H1 (cell line): ENCODE measurements at regions not wholly inside any gene's neighbourhood (a gene's known extent, or its start where the extent isn't known, plus 50 kb on each side); places are given as distances from the start of the nearest gene placed in this dataset.

Experiments
- CTCF ChIP-seq, 3 experiments: IDR thresholded peaks; 1 replicate in 2 of 3; 2 replicates in 1 of 3; pipeline versions ENCODE4 v1.5.1 to v1.6.1; 2011; ENCODE audit warnings: low read length in 3 of 3, mild to moderate bottlenecking in 3 of 3, inconsistent platforms in 2 of 3, low read depth in 1 of 3, moderate library complexity in 1 of 3; ENCODE audit not compliant: insufficient read depth in 1 of 3; ENCODE audit errors: control extremely low read depth in 1 of 3
- POLR2AphosphoS5 ChIP-seq: IDR thresholded peaks from 2 replicates; pipeline ENCODE4 v1.6.1; 2011; ENCODE audit warnings: low read depth, low read length

- TF ChIP-seq POLR2AphosphoS5: no peak
- TF ChIP-seq CTCF (IDR thresholded peaks at IDR 0.05; ENCODE audit: control extremely low read depth in 1 of 3, insufficient read depth in 1 of 3, low read depth in 1 of 3, low read length in 3 of 3): no peak
These were observed 98.0 kb upstream of the F13A1 start for GRCh38 chr6:6418421-6418820.
